ENCODE measurements at regions not wholly inside any gene's neighbourhood (a gene's known extent, or its start where the extent isn't known, plus 50 kb on each side); places are given as distances from the start of the nearest gene placed in this dataset.

- ATAC-seq: no peak
- no peak for TF ChIP-seq CTCF (IDR thresholded peaks at IDR 0.05)
- Histone ChIP-seq H3K4me3 (no peak overlapping the region), H3K4me1 (no peaks in the 10 kb centered on the region), H3K36me3 (no peaks in the 10 kb centered on the region), H3K9me3 (no peaks in the 10 kb centered on the region), H3K27me3 (no peaks in the 10 kb centered on the region), H3K27ac (no peak overlapping the region)
- intact Hi-C loops (cut with DNase I): no loop called here
- DNase-seq: no peak
These were observed 652.9 kb downstream of the NR4A2 start for GRCh38 chr2:155679647-155680046.

GRCh38 chr2:155675920-155676319 lies 656.6 kb downstream of the NR4A2 start:
- Histone ChIP-seq H3K4me1 (no peaks in the 10 kb centered on the region), H3K27ac (no peak overlapping the region), H3K9me3 (no peaks in the 10 kb centered on the region), H3K4me3 (no peak overlapping the region), H3K36me3 (no peaks in the 10 kb centered on the region), H3K27me3 (no peaks in the 10 kb centered on the region)
- DNase-seq (no peak), ATAC-seq (no peak)
- intact Hi-C loops (cut with DNase I): no loop called here
- no peak for TF ChIP-seq CTCF (IDR thresholded peaks at IDR 0.05)

- no peaks in the 10 kb centered on the region for H3K36me3 ChIP-seq
- H3K27me3 ChIP-seq: no peaks in the 10 kb centered on the region
- H3K9me3 ChIP-seq: no peaks in the 10 kb centered on the region
- no peak overlapping the region for H3K27ac ChIP-seq
- DNase-seq (no peak), ATAC-seq (no peak)
- intact Hi-C loops (cut with DNase I): no loop called here
- TF ChIP-seq CTCF (IDR thresholded peaks at IDR 0.05): no peak
- H3K4me1 ChIP-seq: no peaks in the 10 kb centered on the region
- H3K4me3 ChIP-seq: no peak overlapping the region
These were observed 666.8 kb downstream of the NR4A2 start for GRCh38 chr2:155665704-155666103.

GRCh38 chr2:155663265-155663664 lies 669.3 kb downstream of the NR4A2 start:
- H3K36me3 ChIP-seq: no peaks in the 10 kb centered on the region
- no peak overlapping the region for H3K27ac ChIP-seq
- H3K4me1 ChIP-seq: no peaks in the 10 kb centered on the region
- DNase-seq (no peak), ATAC-seq (no peak)
- H3K4me3 ChIP-seq: no peak overlapping the region
- no peaks in the 10 kb centered on the region for H3K27me3 ChIP-seq
- intact Hi-C loops (cut with DNase I): no loop called here
- no peak for TF ChIP-seq CTCF (IDR thresholded peaks at IDR 0.05)
- no peaks in the 10 kb centered on the region for H3K9me3 ChIP-seq

GRCh38 chr2:155662224-155662623 lies 670.3 kb downstream of the NR4A2 start:
- intact Hi-C loops (cut with DNase I): no loop called here
- DNase-seq (no peak), ATAC-seq (no peak)
- Histone ChIP-seq H3K27me3 (no peaks in the 10 kb centered on the region), H3K9me3 (no peaks in the 10 kb centered on the region), H3K36me3 (no peaks in the 10 kb centered on the region), H3K4me3 (no peak overlapping the region), H3K27ac (no peak overlapping the region), H3K4me1 (no peaks in the 10 kb centered on the region)
- TF ChIP-seq CTCF (IDR thresholded peaks at IDR 0.05): no peak

- Histone ChIP-seq H3K4me1 (no peaks in the 10 kb centered on the region), H3K27me3 (no peaks in the 10 kb centered on the region), H3K9me3 (no peaks in the 10 kb centered on the region), H3K4me3 (no peak overlapping the region), H3K27ac (no peak overlapping the region), H3K36me3 (no peaks in the 10 kb centered on the region)
- intact Hi-C loops (cut with DNase I): no loop called here
- DNase-seq (no peak), ATAC-seq (no peak)
- TF ChIP-seq CTCF (IDR thresholded peaks at IDR 0.05): no peak
These were observed 679.3 kb downstream of the NR4A2 start for GRCh38 chr2:155653176-155653575.

All from upper lobe of right lung (tissue), 1 donor.